Ishikawa (cell line): ENCODE measurements at regions not wholly inside any gene's neighbourhood (a gene's known extent, or its start where the extent isn't known, plus 50 kb on each side); places are given as distances from the start of the nearest gene placed in this dataset.

Experiments used
- EGR1 ChIP-seq: IDR thresholded peaks from 2 replicates; pipeline ENCODE4 v1.6.1; 2012
- EP300 ChIP-seq: IDR thresholded peaks from 2 replicates; pipeline ENCODE4 v1.6.1; 2012; ENCODE audit warnings: borderline replicate concordance
- RAD21 ChIP-seq: IDR thresholded peaks from 2 replicates; pipeline ENCODE4 v1.6.1; 2012; ENCODE audit warnings: low read depth
- TAF1 ChIP-seq: IDR thresholded peaks from 2 replicates; pipeline ENCODE4 v1.6.1; 2012; ENCODE audit warnings: low read depth, mild to moderate bottlenecking
- TCF12 ChIP-seq: IDR thresholded peaks from 2 replicates; pipeline ENCODE4 v1.6.1; 2012; ENCODE audit warnings: low read depth
- TF ChIP-seq, protein P1 (sequence below): IDR thresholded peaks from 2 replicates; pipeline ENCODE4 v1.6.1; 2012
- TF ChIP-seq, protein P2 (sequence below): IDR thresholded peaks from 2 replicates; pipeline ENCODE4 v1.6.1; 2012
- TF ChIP-seq, protein P3 (sequence below): IDR thresholded peaks from 2 replicates; pipeline ENCODE4 v1.6.1; 2012; ENCODE audit warnings: low read depth, mild to moderate bottlenecking

DNA sequence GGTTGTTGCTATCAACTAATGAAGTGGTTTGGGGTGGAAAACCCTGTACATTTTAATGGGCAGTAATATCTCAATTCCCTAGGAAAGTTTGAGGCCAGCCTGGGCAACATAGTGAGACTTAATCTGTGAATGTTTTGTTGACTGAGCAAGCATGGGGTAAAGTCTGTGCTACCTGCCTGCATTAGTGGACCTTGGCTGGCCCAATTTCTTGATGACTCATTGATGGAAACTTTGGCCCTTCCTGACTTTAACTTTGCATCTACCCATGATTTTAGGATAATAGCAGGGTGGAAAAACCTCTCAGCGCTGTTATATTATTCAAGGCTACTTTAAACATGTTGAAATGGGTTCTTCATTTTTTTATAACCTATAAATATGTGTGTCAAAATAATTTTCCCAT lies 389.4 kb upstream of the RORB start:
- TF ChIP-seq, protein P1, sequence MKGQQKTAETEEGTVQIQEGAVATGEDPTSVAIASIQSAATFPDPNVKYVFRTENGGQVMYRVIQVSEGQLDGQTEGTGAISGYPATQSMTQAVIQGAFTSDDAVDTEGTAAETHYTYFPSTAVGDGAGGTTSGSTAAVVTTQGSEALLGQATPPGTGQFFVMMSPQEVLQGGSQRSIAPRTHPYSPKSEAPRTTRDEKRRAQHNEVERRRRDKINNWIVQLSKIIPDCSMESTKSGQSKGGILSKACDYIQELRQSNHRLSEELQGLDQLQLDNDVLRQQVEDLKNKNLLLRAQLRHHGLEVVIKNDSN = no peak
- TF ChIP-seq, protein P2, sequence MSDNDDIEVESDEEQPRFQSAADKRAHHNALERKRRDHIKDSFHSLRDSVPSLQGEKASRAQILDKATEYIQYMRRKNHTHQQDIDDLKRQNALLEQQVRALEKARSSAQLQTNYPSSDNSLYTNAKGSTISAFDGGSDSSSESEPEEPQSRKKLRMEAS = no peak
- TF ChIP-seq RAD21 = no peak
- TF ChIP-seq EGR1 = no peak
- TF ChIP-seq TAF1 = no peak
- no peak for TF ChIP-seq EP300
- TF ChIP-seq, protein P3, sequence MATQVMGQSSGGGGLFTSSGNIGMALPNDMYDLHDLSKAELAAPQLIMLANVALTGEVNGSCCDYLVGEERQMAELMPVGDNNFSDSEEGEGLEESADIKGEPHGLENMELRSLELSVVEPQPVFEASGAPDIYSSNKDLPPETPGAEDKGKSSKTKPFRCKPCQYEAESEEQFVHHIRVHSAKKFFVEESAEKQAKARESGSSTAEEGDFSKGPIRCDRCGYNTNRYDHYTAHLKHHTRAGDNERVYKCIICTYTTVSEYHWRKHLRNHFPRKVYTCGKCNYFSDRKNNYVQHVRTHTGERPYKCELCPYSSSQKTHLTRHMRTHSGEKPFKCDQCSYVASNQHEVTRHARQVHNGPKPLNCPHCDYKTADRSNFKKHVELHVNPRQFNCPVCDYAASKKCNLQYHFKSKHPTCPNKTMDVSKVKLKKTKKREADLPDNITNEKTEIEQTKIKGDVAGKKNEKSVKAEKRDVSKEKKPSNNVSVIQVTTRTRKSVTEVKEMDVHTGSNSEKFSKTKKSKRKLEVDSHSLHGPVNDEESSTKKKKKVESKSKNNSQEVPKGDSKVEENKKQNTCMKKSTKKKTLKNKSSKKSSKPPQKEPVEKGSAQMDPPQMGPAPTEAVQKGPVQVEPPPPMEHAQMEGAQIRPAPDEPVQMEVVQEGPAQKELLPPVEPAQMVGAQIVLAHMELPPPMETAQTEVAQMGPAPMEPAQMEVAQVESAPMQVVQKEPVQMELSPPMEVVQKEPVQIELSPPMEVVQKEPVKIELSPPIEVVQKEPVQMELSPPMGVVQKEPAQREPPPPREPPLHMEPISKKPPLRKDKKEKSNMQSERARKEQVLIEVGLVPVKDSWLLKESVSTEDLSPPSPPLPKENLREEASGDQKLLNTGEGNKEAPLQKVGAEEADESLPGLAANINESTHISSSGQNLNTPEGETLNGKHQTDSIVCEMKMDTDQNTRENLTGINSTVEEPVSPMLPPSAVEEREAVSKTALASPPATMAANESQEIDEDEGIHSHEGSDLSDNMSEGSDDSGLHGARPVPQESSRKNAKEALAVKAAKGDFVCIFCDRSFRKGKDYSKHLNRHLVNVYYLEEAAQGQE = no peak
- no peak for TF ChIP-seq TCF12
